ENCODE measurements at regions not wholly inside any gene's neighbourhood (a gene's known extent, or its start where the extent isn't known, plus 50 kb on each side); places are given as distances from the start of the nearest gene placed in this dataset.

DNA sequence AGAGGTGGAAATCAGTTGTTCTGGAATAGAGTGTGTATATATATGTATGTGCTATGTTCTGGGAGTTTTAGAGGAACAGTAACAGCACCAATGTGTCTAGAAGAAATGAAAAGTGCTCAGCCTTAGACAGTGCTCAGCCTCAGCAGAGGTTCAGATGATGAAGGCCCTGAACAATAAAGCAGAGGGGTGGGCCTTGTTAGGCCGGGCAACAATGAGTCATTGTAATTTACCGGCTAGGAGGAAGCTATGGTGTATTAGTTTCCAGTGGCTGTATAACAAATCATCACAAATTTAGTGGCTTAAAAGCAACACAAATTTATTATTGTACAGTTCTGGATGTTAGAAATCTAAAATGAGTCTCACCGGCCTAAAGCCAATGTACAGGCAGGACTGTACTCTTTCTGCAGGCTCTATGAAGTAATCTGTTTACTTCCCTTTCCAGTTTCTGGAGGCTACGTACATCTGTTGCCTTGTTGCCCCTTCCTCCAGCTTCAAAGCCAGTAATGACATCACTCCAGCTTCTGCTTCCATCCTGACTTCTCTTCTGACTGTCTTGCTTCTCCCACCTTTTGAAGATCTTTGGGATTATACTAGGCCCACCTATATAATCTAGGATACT, 84.6 kb downstream of the CH25H start:
- TF ChIP-seq, protein P1, sequence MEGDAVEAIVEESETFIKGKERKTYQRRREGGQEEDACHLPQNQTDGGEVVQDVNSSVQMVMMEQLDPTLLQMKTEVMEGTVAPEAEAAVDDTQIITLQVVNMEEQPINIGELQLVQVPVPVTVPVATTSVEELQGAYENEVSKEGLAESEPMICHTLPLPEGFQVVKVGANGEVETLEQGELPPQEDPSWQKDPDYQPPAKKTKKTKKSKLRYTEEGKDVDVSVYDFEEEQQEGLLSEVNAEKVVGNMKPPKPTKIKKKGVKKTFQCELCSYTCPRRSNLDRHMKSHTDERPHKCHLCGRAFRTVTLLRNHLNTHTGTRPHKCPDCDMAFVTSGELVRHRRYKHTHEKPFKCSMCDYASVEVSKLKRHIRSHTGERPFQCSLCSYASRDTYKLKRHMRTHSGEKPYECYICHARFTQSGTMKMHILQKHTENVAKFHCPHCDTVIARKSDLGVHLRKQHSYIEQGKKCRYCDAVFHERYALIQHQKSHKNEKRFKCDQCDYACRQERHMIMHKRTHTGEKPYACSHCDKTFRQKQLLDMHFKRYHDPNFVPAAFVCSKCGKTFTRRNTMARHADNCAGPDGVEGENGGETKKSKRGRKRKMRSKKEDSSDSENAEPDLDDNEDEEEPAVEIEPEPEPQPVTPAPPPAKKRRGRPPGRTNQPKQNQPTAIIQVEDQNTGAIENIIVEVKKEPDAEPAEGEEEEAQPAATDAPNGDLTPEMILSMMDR (IDR thresholded peaks at IDR 0.05): no peak
- TF ChIP-seq POLR2A (IDR thresholded peaks at IDR 0.05): no peak

Data from uterus (tissue), 2 donors.